ENCODE measurements at regions not wholly inside any gene's neighbourhood (a gene's known extent, or its start where the extent isn't known, plus 50 kb on each side); places are given as distances from the start of the nearest gene placed in this dataset.
A peak's percentile ranks its signal among the peaks of the same experiment; 100 is the strongest.

DNA sequence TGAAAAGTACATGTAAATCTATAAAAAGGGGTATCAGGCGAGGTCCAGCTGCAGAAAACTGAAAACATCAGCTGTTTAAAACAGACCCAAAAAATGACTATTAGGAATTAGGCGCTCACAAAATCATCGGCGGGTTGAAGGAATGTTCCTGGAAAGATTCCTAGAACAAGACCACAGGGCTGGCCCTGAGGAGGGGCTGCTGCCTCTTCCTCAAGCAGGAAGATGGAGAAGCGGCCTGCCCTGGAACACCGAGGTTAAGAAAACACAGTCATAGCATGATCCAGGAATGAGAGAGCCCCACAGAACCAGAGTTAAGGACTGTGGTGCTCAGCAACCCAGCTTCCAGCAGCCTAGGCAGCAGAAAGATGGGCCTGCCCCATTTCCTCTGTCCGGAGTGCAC lies 78.4 kb downstream of the C11orf91 start:
- H3K4me3 Mint-ChIP-seq, result no peak overlapping the region; the same call in 1 of the 2 replicates
- DNase-seq, result no peak
- peaks cover 12% of the 10 kb centered on the region for H3K36me3 Mint-ChIP-seq (ENCODE audit: low read depth)
- no peaks in the 10 kb centered on the region for H3K9me3 Mint-ChIP-seq
- H3K27ac Mint-ChIP-seq, result peak overlapping the region; percentile 32
- peaks cover 32% of the 10 kb centered on the region for H3K4me1 Mint-ChIP-seq (ENCODE audit: low read depth)
- peaks cover 1% of the 10 kb centered on the region; the same call in 1 of the 2 replicates for H3K27me3 Mint-ChIP-seq (ENCODE audit: insufficient read depth)
- TF ChIP-seq, protein P1, sequence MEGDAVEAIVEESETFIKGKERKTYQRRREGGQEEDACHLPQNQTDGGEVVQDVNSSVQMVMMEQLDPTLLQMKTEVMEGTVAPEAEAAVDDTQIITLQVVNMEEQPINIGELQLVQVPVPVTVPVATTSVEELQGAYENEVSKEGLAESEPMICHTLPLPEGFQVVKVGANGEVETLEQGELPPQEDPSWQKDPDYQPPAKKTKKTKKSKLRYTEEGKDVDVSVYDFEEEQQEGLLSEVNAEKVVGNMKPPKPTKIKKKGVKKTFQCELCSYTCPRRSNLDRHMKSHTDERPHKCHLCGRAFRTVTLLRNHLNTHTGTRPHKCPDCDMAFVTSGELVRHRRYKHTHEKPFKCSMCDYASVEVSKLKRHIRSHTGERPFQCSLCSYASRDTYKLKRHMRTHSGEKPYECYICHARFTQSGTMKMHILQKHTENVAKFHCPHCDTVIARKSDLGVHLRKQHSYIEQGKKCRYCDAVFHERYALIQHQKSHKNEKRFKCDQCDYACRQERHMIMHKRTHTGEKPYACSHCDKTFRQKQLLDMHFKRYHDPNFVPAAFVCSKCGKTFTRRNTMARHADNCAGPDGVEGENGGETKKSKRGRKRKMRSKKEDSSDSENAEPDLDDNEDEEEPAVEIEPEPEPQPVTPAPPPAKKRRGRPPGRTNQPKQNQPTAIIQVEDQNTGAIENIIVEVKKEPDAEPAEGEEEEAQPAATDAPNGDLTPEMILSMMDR (IDR thresholded peaks at IDR 0.05), result no peak

DNA sequence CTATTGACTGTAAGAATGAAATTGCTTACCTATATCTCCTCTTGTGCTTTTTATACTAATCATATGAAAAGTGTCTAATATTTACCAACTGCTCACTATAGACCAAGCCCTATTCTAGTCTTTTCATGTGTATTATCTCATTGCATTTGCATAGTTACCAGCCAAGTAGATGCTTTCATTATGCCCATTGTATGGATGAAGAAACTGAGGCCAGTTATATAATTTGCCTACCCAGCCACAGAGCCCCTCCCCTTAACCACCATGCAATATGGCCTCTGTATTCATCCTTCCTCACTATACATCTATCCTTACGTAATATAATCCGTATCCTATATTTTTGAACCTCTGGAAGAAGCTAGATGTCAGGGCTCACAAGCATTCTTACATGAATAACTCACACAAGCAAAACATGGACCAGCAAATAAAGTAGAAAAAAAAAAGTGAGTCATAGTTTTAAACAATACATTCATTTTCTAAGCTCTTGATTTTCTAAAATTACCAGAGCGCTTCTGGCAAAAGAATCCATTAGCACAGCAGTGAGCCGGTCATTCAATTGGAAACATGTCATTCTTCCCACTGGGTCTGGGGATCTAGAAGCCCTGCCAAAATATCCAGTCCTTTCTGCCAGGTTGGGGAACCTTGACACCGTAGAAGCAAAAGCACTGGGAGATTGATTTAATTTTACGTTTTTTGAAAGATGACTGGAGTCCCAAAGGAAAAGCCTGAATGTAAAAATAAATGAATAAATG lies 80.0 kb downstream of the C11orf91 start:
- TF ChIP-seq, protein P1 (IDR thresholded peaks at IDR 0.05), result no peak
- Mint-ChIP-seq H3K9me3 (no peaks in the 10 kb centered on the region), H3K4me3 (peak overlapping the region; percentile 35; the same call in 1 of the 2 replicates), H3K27ac (peak overlapping the region; percentile 75), H3K4me1 (ENCODE audit: low read depth) (peaks cover 41% of the 10 kb centered on the region), H3K36me3 (ENCODE audit: low read depth) (peaks cover 12% of the 10 kb centered on the region), H3K27me3 (ENCODE audit: insufficient read depth) (peaks cover 1% of the 10 kb centered on the region; the same call in 1 of the 2 replicates)
- peak; percentile 22 for DNase-seq

DNA sequence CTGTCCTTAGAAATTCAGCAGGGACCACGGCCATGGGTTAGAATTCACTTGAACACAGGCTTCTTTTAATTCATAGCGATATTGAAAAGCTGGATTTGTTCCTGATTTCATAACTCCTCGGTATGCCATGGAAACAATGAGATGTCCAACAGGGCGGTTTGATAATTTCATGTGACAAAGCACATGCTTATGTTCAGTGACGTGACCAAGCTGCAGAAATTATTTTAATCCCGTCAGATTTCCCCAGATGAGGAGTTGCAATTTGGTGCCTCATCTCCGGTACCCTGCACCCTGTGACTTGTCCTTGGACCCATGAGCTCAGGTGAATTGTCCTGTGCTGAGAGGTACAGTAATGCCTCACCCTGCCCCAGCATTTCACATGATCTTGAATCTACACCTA lies 81.7 kb downstream of the C11orf91 start:
- Mint-ChIP-seq H3K4me3 (no peak overlapping the region), H3K9me3 (no peaks in the 10 kb centered on the region), H3K36me3 (ENCODE audit: low read depth) (peaks cover 17% of the 10 kb centered on the region), H3K4me1 (ENCODE audit: low read depth) (peaks cover 50% of the 10 kb centered on the region), H3K27me3 (ENCODE audit: insufficient read depth) (peaks cover 1% of the 10 kb centered on the region; the same call in 1 of the 2 replicates), H3K27ac (no peak overlapping the region)
- DNase-seq, result no peak
- TF ChIP-seq, protein P1 (IDR thresholded peaks at IDR 0.05), result no peak

DNA sequence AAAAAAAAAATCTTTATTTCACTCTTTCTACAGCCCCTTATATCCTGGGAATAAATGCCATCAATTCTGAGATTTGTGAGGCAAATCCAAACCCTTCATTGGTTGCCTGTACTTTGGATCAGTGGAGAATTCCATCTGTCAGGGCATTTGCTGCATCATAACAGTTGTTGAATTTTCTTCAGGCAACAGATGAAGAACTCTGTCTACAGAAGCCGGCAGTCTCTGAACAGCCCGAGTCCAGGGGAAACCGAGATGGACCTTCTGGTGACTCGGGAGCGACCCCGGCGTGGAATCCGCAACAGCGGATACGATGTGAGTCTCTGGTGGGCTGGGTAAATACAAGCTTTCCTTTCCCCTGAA lies 82.3 kb downstream of the C11orf91 start:
- Mint-ChIP-seq H3K36me3 (ENCODE audit: low read depth) (peaks cover 19% of the 10 kb centered on the region), H3K9me3 (no peaks in the 10 kb centered on the region), H3K27ac (no peak overlapping the region), H3K4me3 (no peak overlapping the region), H3K4me1 (ENCODE audit: low read depth) (peaks cover 56% of the 10 kb centered on the region), H3K27me3 (ENCODE audit: insufficient read depth) (peaks cover 1% of the 10 kb centered on the region; the same call in 1 of the 2 replicates)
- no peak for DNase-seq
- TF ChIP-seq, protein P1 (IDR thresholded peaks at IDR 0.05), result no peak

DNA sequence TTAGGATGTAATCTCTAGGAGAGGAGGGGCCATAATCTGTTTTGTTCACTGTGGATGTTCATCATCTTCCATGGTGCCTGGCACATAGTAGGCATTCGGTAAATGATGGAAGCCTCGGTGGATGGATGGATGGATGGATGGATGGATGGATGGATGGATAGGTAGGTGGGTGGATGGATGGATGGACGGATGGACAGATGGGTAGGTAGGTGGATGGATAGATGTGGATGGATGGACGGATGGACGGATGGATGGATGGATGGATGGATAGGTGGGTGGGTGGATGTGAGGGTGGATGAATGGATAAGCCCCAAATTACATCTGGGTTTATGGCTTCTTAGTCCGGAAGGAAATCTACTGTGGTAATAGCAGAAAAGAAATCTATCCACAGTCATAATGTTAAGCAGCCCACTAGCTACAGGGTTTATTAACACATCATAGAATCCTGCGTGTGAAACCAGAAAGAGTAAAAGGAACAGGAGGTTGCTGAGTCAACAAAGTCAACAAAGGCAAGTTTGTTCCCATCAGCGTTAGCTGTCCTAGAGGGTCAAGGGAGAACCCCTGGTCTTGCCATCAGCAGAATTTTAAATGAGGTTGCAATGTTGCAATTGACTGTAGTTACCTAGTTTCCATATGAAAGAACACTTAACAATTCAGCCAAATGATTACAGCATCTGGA lies 82.8 kb downstream of the C11orf91 start:
- no peak for DNase-seq
- peaks cover 1% of the 10 kb centered on the region; the same call in 1 of the 2 replicates for H3K27me3 Mint-ChIP-seq (ENCODE audit: insufficient read depth)

More for the DNA sequence above, 82.8 kb downstream of the C11orf91 start:
- Mint-ChIP-seq H3K27ac (no peak overlapping the region), H3K36me3 (ENCODE audit: low read depth) (peaks cover 24% of the 10 kb centered on the region), H3K4me3 (no peak overlapping the region), H3K4me1 (ENCODE audit: low read depth) (peaks cover 58% of the 10 kb centered on the region), H3K9me3 (no peaks in the 10 kb centered on the region)
- TF ChIP-seq, protein P1 (IDR thresholded peaks at IDR 0.05), result no peak

Data from HFFc6 (cell line).